Mesendoderm (in vitro differentiated cells): ENCODE measurements at regions not wholly inside any gene's neighbourhood (a gene's known extent, or its start where the extent isn't known, plus 50 kb on each side); places are given as distances from the start of the nearest gene placed in this dataset.
"Not testable (repeated sequence)": the region's sequence is repeated elsewhere in the genome, so short reads cannot be mapped to it uniquely, and the experiment has no call there.

ENCODE experiments used
- DNase-seq: peaks from one replicate; pipeline ENCODE4 v3.0.0; 2013
- H2AK5ac ChIP-seq: 2 replicates; pipeline ENCODE4 v1.6.1; 2013; ENCODE audit warnings: low read length, inconsistent platforms
- H2BK120ac ChIP-seq: 2 replicates; pipeline ENCODE4 v1.6.1; 2013; ENCODE audit warnings: low read depth, mild to moderate bottlenecking, low read length, moderate library complexity, mixed read lengths
- H2BK15ac ChIP-seq: replicated peaks from 2 replicates; pipeline ENCODE4 v1.6.1; 2013; ENCODE audit warnings: low read depth, mild to moderate bottlenecking, moderate library complexity
- H2BK5ac ChIP-seq: 2 replicates; pipeline ENCODE4 v1.6.1; 2013; ENCODE audit warnings: low read length, inconsistent platforms
- H3K18ac ChIP-seq: 2 replicates; pipeline ENCODE4 v1.6.1; 2013; ENCODE audit warnings: mild to moderate bottlenecking, low read length, mixed read lengths
- H3K23ac ChIP-seq: one replicate; pipeline ENCODE4 v1.6.1; 2013; ENCODE audit warnings: low read length
- H3K27ac ChIP-seq: 2 replicates; pipeline ENCODE4 v1.5.1; 2013; ENCODE audit warnings: low read depth, mild to moderate bottlenecking, inconsistent platforms, low read length, moderate library complexity
- H3K27me3 ChIP-seq: 2 replicates; pipeline ENCODE4 v1.6.1; 2013; ENCODE audit warnings: low read length, control low read depth, mild to moderate bottlenecking, inconsistent platforms; ENCODE audit not compliant: insufficient read depth, poor library complexity
- H3K36me3 ChIP-seq: 2 replicates; pipeline ENCODE4 v1.6.1; 2013; ENCODE audit warnings: low read length, inconsistent platforms; ENCODE audit not compliant: control insufficient read depth, insufficient read depth
- H3K4ac ChIP-seq: one replicate; pipeline ENCODE4 v1.6.1; 2013; ENCODE audit warnings: low read depth, mild to moderate bottlenecking, low read length, moderate library complexity
- H3K4me1 ChIP-seq: 2 replicates; pipeline ENCODE4 v1.6.1; 2013; ENCODE audit warnings: low read depth, low read length, inconsistent platforms; ENCODE audit not compliant: control insufficient read depth
- H3K4me2 ChIP-seq: 2 replicates; pipeline ENCODE4 v1.6.1; 2013; ENCODE audit warnings: low read length
- H3K4me3 ChIP-seq: 2 replicates; pipeline ENCODE4 v1.5.1; 2013; ENCODE audit warnings: mild to moderate bottlenecking, low read length
- H3K56ac ChIP-seq: one replicate; pipeline ENCODE4 v1.6.1; 2013; ENCODE audit warnings: low read length
- H3K79me1 ChIP-seq: 2 replicates; pipeline ENCODE4 v1.6.1; 2013; ENCODE audit warnings: low read length, inconsistent platforms
- H3K79me2 ChIP-seq: 2 replicates; pipeline ENCODE4 v1.6.1; 2013; ENCODE audit warnings: mild to moderate bottlenecking, low read length; ENCODE audit not compliant: control insufficient read depth, insufficient read depth
- H3K9ac ChIP-seq: 2 replicates; pipeline ENCODE4 v1.6.1; 2013; ENCODE audit warnings: low read length, inconsistent platforms
- H4K5ac ChIP-seq: one replicate; pipeline ENCODE4 v1.6.1; 2013; ENCODE audit warnings: low read length
- H4K8ac ChIP-seq: one replicate; pipeline ENCODE4 v1.6.1; 2013; ENCODE audit warnings: low read depth, mild to moderate bottlenecking, control low read depth, low read length, moderate library complexity
- WGBS: extraction: QIAGEN DNeasy Blood & Tissue Kit; methylation state at CpG from one replicate; pipeline ENCODE4 v1.1.7; 2013; ENCODE audit warnings: low lambda C conversion rate, missing lambda C conversion rate; ENCODE audit not compliant: insufficient coverage; ENCODE audit errors: extremely low coverage; 5-methylcytosine and 5-hydroxymethylcytosine counted together

DNA sequence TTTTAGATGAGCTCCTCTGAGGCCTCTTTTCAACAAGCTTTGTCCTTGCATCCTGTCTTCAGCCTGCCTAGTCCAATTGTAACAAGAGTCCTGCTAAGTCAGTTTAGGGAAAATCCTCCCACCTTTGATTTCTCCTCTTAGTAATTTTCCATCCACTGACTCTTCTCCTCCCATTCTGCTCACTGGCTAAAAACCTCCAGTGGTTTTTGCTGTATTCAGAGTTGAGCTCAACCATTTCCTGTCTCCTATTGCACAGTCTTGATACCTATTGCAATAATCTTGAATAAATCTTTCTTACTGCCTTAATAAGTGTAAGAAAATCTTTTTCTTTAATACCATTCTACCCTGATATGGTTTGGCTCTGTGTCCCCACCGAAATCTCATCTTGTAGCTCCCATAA, 117.8 kb upstream of the ENPP6 start:
- Histone ChIP-seq H3K79me1 (no peaks in the 10 kb centered on the region), H3K4me3 (no peak overlapping the region), H2BK15ac (no peak overlapping the region), H3K79me2 (no peaks in the 10 kb centered on the region), H3K27me3 (no peaks in the 10 kb centered on the region), H3K27ac (no peak overlapping the region), H4K8ac (no peak overlapping the region), H3K18ac (no peak overlapping the region), H3K4me1 (no peaks in the 10 kb centered on the region), H3K23ac (no peak overlapping the region), H3K9ac (no peak overlapping the region), H2AK5ac (no peak overlapping the region), H3K56ac (no peak overlapping the region), H3K36me3 (no peaks in the 10 kb centered on the region), H2BK120ac (no peak overlapping the region), H2BK5ac (no peak overlapping the region), H3K4me2 (no peak overlapping the region), H3K4ac (no peak overlapping the region), H4K5ac (no peak overlapping the region)
- no peak for DNase-seq
- WGBS = no CpG with 5 or more reads among the region's 1 CpG

DNA sequence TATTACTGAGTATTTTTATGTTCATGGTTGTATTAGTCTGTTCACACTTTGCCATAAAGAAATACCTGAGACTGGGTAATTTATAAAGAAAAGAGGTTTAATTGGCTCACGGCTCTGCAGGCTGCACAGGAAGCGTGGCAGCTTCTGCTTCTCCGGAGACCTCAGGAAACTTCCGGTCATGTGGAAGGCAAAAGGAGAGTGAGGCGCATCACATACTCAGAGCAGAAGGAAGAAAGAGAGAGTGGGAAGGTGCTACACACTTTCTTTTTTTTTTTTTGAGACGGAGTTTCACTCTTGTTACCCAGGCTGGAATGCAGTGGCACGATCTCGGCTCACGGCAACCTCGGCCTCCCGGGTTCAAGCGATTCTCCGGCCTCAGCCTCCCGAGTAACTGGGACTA, 115.8 kb upstream of the ENPP6 start:
- H3K27me3 ChIP-seq, H4K5ac ChIP-seq, H3K9ac ChIP-seq, H3K18ac ChIP-seq, H4K8ac ChIP-seq, H3K79me2 ChIP-seq, H2AK5ac ChIP-seq, H3K56ac ChIP-seq, H3K4me2 ChIP-seq, DNase-seq, H2BK120ac ChIP-seq, H3K36me3 ChIP-seq, H3K4me3 ChIP-seq, H3K4me1 ChIP-seq, H3K4ac ChIP-seq, H2BK5ac ChIP-seq, H2BK15ac ChIP-seq, H3K23ac ChIP-seq, H3K79me1 ChIP-seq, H3K27ac ChIP-seq: not testable (repeated sequence)
- no CpG with 5 or more reads among the region's 14 CpGs for WGBS

DNA sequence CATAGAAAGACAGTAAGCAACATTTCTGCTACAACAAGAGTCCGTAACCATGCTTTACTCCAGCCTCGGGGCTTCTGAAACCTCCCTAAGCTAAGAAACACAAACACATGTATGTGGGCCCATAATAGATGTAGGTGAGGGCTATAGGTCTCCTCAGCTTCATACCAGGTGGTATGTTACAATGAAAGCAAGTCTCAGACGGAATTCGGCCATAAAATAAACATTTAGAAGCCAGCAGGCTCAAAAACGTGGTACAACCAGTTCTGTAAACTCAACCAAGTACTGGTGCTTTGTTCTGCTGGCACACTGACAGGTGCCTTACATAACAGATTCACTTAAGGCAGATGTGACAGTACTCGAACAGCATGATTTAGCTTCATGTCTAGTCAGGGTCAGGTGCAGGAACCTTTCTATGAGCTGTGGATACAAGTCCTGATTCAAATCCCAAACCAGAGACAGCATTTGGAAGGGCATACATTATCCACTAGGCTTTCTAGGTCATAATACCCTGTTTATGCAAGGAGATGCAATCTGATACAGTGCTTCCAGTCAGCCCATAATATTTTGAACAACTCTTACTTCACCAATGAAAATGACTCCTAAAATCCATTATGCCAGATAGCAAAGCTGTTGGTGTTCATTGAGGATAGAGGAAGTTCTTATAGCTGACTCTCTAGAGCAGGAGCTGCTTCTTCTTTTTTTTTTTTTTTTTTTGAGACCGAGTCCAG, 113.8 kb upstream of the ENPP6 start:
- Histone ChIP-seq H4K8ac (no peak overlapping the region), H3K18ac (no peak overlapping the region), H3K27ac (no peak overlapping the region), H3K9ac (no peak overlapping the region), H2AK5ac (no peak overlapping the region), H3K79me2 (no peaks in the 10 kb centered on the region), H3K56ac (no peak overlapping the region), H2BK120ac (no peak overlapping the region), H3K4me2 (no peak overlapping the region), H3K4me3 (no peak overlapping the region), H3K4ac (no peak overlapping the region), H3K36me3 (no peaks in the 10 kb centered on the region), H3K23ac (no peak overlapping the region), H2BK15ac (no peak overlapping the region), H3K79me1 (no peaks in the 10 kb centered on the region), H4K5ac (no peak overlapping the region), H3K4me1 (no peaks in the 10 kb centered on the region), H2BK5ac (no peak overlapping the region), H3K27me3 (no peaks in the 10 kb centered on the region)
- WGBS = no CpG with 5 or more reads among the region's 7 CpGs
- DNase-seq = no peak

DNA sequence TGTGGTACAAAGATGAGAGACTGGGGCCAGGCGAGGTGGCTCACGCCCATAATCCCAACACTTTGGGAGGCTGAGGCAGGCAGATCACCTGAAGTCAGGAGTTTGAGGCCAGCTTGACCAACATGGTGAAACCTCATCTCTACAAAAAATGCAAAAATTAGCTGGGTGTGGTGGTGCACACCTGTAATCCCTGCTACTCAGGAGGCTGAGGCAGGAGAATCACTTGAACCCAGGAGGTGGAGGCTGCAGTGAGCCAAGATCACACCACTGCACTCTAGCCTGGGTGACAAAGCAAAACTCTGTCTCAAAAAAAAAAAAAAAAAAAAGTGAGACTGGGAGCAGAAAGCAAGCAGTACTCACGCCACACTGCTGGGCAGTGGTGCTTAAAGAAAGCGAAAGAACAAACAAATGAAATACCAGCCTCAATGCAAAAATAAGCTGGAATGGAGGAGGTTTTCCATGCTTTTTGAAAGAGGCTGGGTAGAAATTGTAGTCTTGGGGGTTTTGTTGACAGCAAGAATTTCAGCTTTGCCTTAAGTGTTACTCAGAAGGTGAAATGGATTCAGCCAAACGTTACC, 112.9 kb upstream of the ENPP6 start:
- H3K9ac ChIP-seq, DNase-seq, H3K56ac ChIP-seq, H3K27ac ChIP-seq, H3K18ac ChIP-seq, H2BK15ac ChIP-seq, H2BK120ac ChIP-seq, H3K27me3 ChIP-seq, H3K4me2 ChIP-seq, H4K5ac ChIP-seq, H3K23ac ChIP-seq, H3K36me3 ChIP-seq, H2BK5ac ChIP-seq, H4K8ac ChIP-seq, H2AK5ac ChIP-seq, H3K4me1 ChIP-seq, H3K79me2 ChIP-seq, H3K79me1 ChIP-seq, H3K4me3 ChIP-seq, H3K4ac ChIP-seq: not testable (repeated sequence)
- WGBS = no CpG with 5 or more reads among the region's 5 CpGs

GRCh38 chr4:184329659-184330400, 112.2 kb upstream of the ENPP6 start:
- Histone ChIP-seq H3K79me1 (no peaks in the 10 kb centered on the region), H2BK15ac (no peak overlapping the region), H3K36me3 (no peaks in the 10 kb centered on the region), H3K56ac (no peak overlapping the region), H3K9ac (no peak overlapping the region), H3K4me3 (no peak overlapping the region), H4K5ac (no peak overlapping the region), H2AK5ac (no peak overlapping the region), H4K8ac (no peak overlapping the region), H2BK5ac (no peak overlapping the region), H2BK120ac (no peak overlapping the region), H3K4me1 (no peaks in the 10 kb centered on the region), H3K27ac (no peak overlapping the region), H3K79me2 (no peaks in the 10 kb centered on the region), H3K4ac (no peak overlapping the region), H3K4me2 (no peak overlapping the region), H3K18ac (no peak overlapping the region), H3K23ac (no peak overlapping the region), H3K27me3 (no peaks in the 10 kb centered on the region)
- no peak for DNase-seq
- no CpG with 5 or more reads among the region's 14 CpGs for WGBS
